GM10248 (cell line): ENCODE measurements at regions not wholly inside any gene's neighbourhood (a gene's known extent, or its start where the extent isn't known, plus 50 kb on each side); places are given as distances from the start of the nearest gene placed in this dataset.

Source experiments
- CTCF ChIA-PET: fragments of 300-600 bp; sonication (Branson Sonifier 250); formaldehyde crosslinking; extraction: SDS; loops from one replicate; lab custom pipeline; 2021; ENCODE audit warnings: antibody characterized with exemption; lab: Yijun Ruan, JAX
- POLR2A ChIA-PET: fragments of 350-650 bp; sonication (Branson Sonifier 250); formaldehyde crosslinking; extraction: SDS; loops from one replicate; lab custom pipeline; 2020; ENCODE audit warnings: antibody characterized with exemption; lab: Yijun Ruan, JAX
- DNase-seq: peaks from one replicate; pipeline ENCODE4 v3.0.0; 2012; ENCODE audit errors: extremely low spot score
- CTCF ChIP-seq: IDR thresholded peaks from 2 replicates; pipeline ENCODE4 v1.5.1; 2012; ENCODE audit warnings: mild to moderate bottlenecking, low read depth; ENCODE audit errors: extremely low read depth, missing control alignments, control extremely low read depth

GRCh38 chr2:128736046-128736688, 417.5 kb upstream of the HS6ST1 start:
- ChIA-PET CTCF (interaction anchor here (0.6 to 2.4 kb wide), 21 partner anchors 9 to 656 kb away, joined by 3 to 18 read pairs (median 4); no protein-coding TSS in a partner anchor), POLR2A (no interaction called here)
- TF ChIP-seq CTCF: no peak
- no peak for DNase-seq

GRCh38 chr2:128736689-128737545, 418.2 kb upstream of the HS6ST1 start:
- DNase-seq: peak; percentile 88
- TF ChIP-seq CTCF: peak; percentile 95
- CTCF ChIA-PET: interaction anchor here (0.6 to 2.4 kb wide), 21 partner anchors 8 to 655 kb away, joined by 3 to 18 read pairs (median 4); no protein-coding TSS in a partner anchor
- POLR2A ChIA-PET: no interaction called here

GRCh38 chr2:128737546-128737826, 418.8 kb upstream of the HS6ST1 start:
- TF ChIP-seq CTCF: no peak
- ChIA-PET POLR2A (no interaction called here), CTCF (interaction anchor here (0.9 to 2.1 kb wide), 3 partner anchors 9 to 17 kb away, joined by 4 to 5 read pairs (median 4); no protein-coding TSS in a partner anchor)
- DNase-seq: no peak

GRCh38 chr2:128738446-128739110, 419.9 kb upstream of the HS6ST1 start:
- POLR2A ChIA-PET: no interaction called here
- no peak for TF ChIP-seq CTCF
- CTCF ChIA-PET: interaction anchor here (0.9 to 2.1 kb wide), 5 partner anchors 8 to 24 kb away, joined by 3 to 5 read pairs (median 4); no protein-coding TSS in a partner anchor
- no peak for DNase-seq

GRCh38 chr2:128742467-128742866, 423.8 kb upstream of the HS6ST1 start:
- no peak for TF ChIP-seq CTCF
- DNase-seq: no peak
- CTCF ChIA-PET: no interaction called here
- POLR2A ChIA-PET: no interaction called here

GRCh38 chr2:128745946-128746345, 427.3 kb upstream of the HS6ST1 start:
- DNase-seq: no peak
- ChIA-PET POLR2A (no interaction called here), CTCF (interaction anchor here (1.0 to 3.1 kb wide), 3 partner anchors 8 to 10 kb away, joined by 3 to 10 read pairs (median 4); no protein-coding TSS in a partner anchor)
- TF ChIP-seq CTCF: no peak
